Left lung (tissue), 4 donors: ENCODE measurements at regions not wholly inside any gene's neighbourhood (a gene's known extent, or its start where the extent isn't known, plus 50 kb on each side); places are given as distances from the start of the nearest gene placed in this dataset.

Experiments used
- ATAC-seq: fragments of 200-7000 bp; cut with Tn5 transposase; one replicate; pipeline ENCODE4 v1.9.1; 2020; ENCODE audit warnings: moderate library complexity
- DNase-seq, 4 donors: peaks; one replicate each; pipeline ENCODE4 v3.0.0-alpha.2; 2013 to 2020
- H3K27ac ChIP-seq, 2 donors: fragments of 200-600 bp; sonication (generic) in 1 of 2; one replicate each; pipeline versions ENCODE4 v1.5.0 to v1.8.0; 2020 to 2021
- H3K27me3 ChIP-seq, 2 donors: fragments of 200-600 bp; sonication (generic) in 1 of 2; one replicate each; pipeline versions ENCODE4 v1.5.0 to v1.8.0; 2020 to 2021
- H3K36me3 ChIP-seq, 2 donors: fragments of 200-600 bp; sonication (generic) in 1 of 2; one replicate each; pipeline versions ENCODE4 v1.5.0 to v1.8.0; 2020 to 2021
- H3K4me1 ChIP-seq, 2 donors: fragments of 200-600 bp; one replicate each; pipeline ENCODE4 v1.8.0; 2021
- H3K4me3 ChIP-seq, 2 donors: fragments of 200-600 bp; sonication (generic) in 1 of 2; one replicate each; pipeline versions ENCODE4 v1.5.0 to v1.8.0; 2020 to 2021; ENCODE audit warnings: mild to moderate bottlenecking in 1 of 2
- H3K9me3 ChIP-seq, 2 donors: fragments of 200-600 bp; sonication (generic) in 1 of 2; one replicate each; pipeline versions ENCODE4 v1.5.0 to v1.8.0; 2020 to 2021
- CTCF ChIP-seq, 2 donors: fragments of 200-600 bp; sonication (generic) in 1 of 2; IDR thresholded peaks; one replicate each; pipeline versions ENCODE4 v1.5.0 to v1.8.0; 2021; ENCODE audit warnings: antibody characterized with exemption in 2 of 2
- intact Hi-C, 2 donors: fragments of 100-400 bp; cut with DNase I; formaldehyde crosslinking; loops; one replicate each; pipeline versions ENCODE4 v1.11.2 to v1.14.2; 2022
- donor health status: DM: no; HTN: yes; CAD: no.
- donor health status: DM: no; HTN: no; CAD: no.

DNA sequence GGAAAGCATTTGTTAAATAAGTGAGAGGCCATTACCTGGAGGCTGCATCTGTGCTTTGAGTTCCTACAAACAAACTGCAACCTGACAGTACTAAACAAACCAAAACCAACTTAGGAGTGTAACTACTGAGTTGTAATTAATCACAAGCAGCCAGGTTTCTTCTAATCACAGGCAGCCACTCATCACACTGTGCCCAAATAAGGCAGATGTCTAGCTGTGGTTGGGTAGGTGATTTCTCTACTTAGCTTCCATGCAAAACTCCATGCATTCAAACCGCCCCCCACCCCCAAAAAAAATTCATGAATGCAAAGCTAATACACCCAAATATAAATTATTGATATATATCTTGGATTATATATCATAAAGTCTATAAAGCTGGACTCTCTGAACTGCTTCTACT lies 461.1 kb downstream of the ARL4A start:
- Histone ChIP-seq H3K4me3 (no peak overlapping the region), H3K27me3 (no peaks in the 10 kb centered on the region), H3K4me1 (no peaks in the 10 kb centered on the region), H3K27ac (no peak overlapping the region), H3K36me3 (no peaks in the 10 kb centered on the region), H3K9me3 (no peaks in the 10 kb centered on the region)
- intact Hi-C loops, result no loop called here
- no peak for ATAC-seq
- DNase-seq, result no peak
- TF ChIP-seq CTCF (IDR thresholded peaks at IDR 0.05), result no peak

DNA sequence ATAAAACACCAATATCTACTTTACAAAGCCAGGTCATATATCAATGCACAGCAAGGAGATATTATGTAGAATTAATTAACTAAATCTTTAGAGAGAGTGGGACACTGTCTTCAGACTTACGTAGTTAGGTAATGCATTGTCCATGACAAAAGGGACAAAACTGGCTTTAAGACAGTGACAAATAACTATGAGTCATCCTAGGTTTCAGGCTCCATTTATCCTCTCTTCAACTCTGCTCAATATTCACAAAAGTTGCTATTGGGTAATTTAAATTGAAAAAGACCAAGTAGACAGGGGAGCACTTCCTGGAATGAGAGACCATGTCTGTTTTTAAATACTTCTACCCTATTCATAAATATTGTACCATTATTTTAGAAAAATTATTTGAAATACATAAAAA lies 464.5 kb downstream of the ARL4A start:
- Histone ChIP-seq H3K9me3 (no peaks in the 10 kb centered on the region), H3K27ac (no peak overlapping the region), H3K36me3 (no peaks in the 10 kb centered on the region), H3K27me3 (no peaks in the 10 kb centered on the region), H3K4me1 (no peaks in the 10 kb centered on the region), H3K4me3 (no peak overlapping the region)
- ATAC-seq (no peak), DNase-seq (no peak)
- TF ChIP-seq CTCF (IDR thresholded peaks at IDR 0.05), result no peak
- intact Hi-C loops, result no loop called here

DNA sequence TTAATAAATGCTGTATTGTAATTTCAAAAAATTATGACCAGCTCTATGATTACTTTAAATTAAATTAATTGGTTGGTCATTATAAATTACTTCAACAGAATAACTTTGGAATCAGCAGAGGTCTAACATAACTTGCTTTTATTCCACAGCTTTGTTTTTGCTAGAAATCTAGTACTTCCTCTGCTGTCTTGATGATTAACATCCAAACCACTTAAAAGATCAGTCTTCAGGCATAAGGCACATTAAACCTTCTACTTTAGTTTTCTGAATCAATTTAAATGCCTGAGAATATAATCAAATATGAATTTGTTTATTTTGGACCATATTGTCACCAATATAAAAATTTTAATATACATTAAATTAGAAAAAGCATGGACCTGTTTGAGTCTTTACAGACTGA lies 465.3 kb downstream of the ARL4A start:
- Histone ChIP-seq H3K4me1 (no peaks in the 10 kb centered on the region), H3K36me3 (no peaks in the 10 kb centered on the region), H3K9me3 (no peaks in the 10 kb centered on the region), H3K4me3 (no peak overlapping the region), H3K27me3 (no peaks in the 10 kb centered on the region), H3K27ac (no peak overlapping the region)
- TF ChIP-seq CTCF (IDR thresholded peaks at IDR 0.05), result no peak
- ATAC-seq (no peak), DNase-seq (no peak)
- intact Hi-C loops, result no loop called here

- Histone ChIP-seq H3K27me3 (no peaks in the 10 kb centered on the region), H3K36me3 (no peaks in the 10 kb centered on the region), H3K27ac (no peak overlapping the region), H3K4me3 (no peak overlapping the region), H3K9me3 (no peaks in the 10 kb centered on the region), H3K4me1 (no peaks in the 10 kb centered on the region)
- TF ChIP-seq CTCF (IDR thresholded peaks at IDR 0.05), result no peak
- ATAC-seq, result no peak
- no peak for DNase-seq
- intact Hi-C loops, result no loop called here
Observed at GRCh38 chr7:13153266-13153665, 465.8 kb downstream of the ARL4A start.

- no peak for TF ChIP-seq CTCF (IDR thresholded peaks at IDR 0.05)
- H3K27ac ChIP-seq, result no peak overlapping the region
Observed at GRCh38 chr7:13153742-13154141, 466.3 kb downstream of the ARL4A start.

More at GRCh38 chr7:13153742-13154141, 466.3 kb downstream of the ARL4A start:
- H3K4me3 ChIP-seq, result no peak overlapping the region
- DNase-seq (no peak), ATAC-seq (no peak)
- H3K27me3 ChIP-seq, result no peaks in the 10 kb centered on the region
- no peaks in the 10 kb centered on the region for H3K36me3 ChIP-seq
- no peaks in the 10 kb centered on the region for H3K4me1 ChIP-seq
- H3K9me3 ChIP-seq, result no peaks in the 10 kb centered on the region
- intact Hi-C loops, result no loop called here
